Fibroblast of lung (primary cell): ENCODE measurements at regions not wholly inside any gene's neighbourhood (a gene's known extent, or its start where the extent isn't known, plus 50 kb on each side); places are given as distances from the start of the nearest gene placed in this dataset.
A peak's percentile ranks its signal among the peaks of the same experiment; 100 is the strongest.

Experiments used
- DNase-seq, 2 donors: peaks; one replicate each; pipeline versions ENCODE4 v3.0.0 to v3.0.0-alpha.2; 2010; ENCODE audit warnings: low read depth in 2 of 2
- H2AFZ ChIP-seq: 2 replicates; pipeline ENCODE4 v1.5.1; 2012; ENCODE audit warnings: low read length, control low read depth, inconsistent platforms
- H3K27ac ChIP-seq: 2 replicates; pipeline ENCODE4 v1.5.1; 2011; ENCODE audit warnings: low read length, control low read depth; ENCODE audit not compliant: insufficient read depth
- H3K27me3 ChIP-seq: 2 replicates; pipeline ENCODE4 v1.5.1; 2011; ENCODE audit warnings: mild to moderate bottlenecking, low read length; ENCODE audit not compliant: control insufficient read depth, insufficient read depth
- H3K36me3 ChIP-seq: 2 replicates; pipeline ENCODE4 v1.5.1; 2011; ENCODE audit warnings: low read length; ENCODE audit not compliant: control insufficient read depth, insufficient read depth
- H3K4me1 ChIP-seq: 2 replicates; pipeline ENCODE4 v1.5.1; 2011; ENCODE audit warnings: low read length; ENCODE audit not compliant: control insufficient read depth, insufficient read depth; ENCODE audit errors: extremely low read depth
- H3K4me2 ChIP-seq: 2 replicates; pipeline ENCODE4 v1.5.1; 2011; ENCODE audit warnings: low read length, control low read depth; ENCODE audit not compliant: insufficient read depth; ENCODE audit errors: extremely low read depth
- H3K4me3 ChIP-seq, 4 experiments: fragments of 200-600 bp in 1 of 4; sonication (generic) in 1 of 4; replicated peaks in 1 of 4; 2 replicates each; pipeline ENCODE4 v1.5.1; 2011 to 2016; ENCODE audit warnings: low read length in 4 of 4, low read depth in 3 of 4, mild to moderate bottlenecking in 3 of 4, control low read depth in 2 of 4, inconsistent platforms in 1 of 4, mixed read lengths in 1 of 4; ENCODE audit not compliant: insufficient read depth in 1 of 4; ENCODE audit errors: control extremely low read depth in 1 of 4
- H3K79me2 ChIP-seq: 2 replicates; pipeline ENCODE4 v1.5.1; 2012; ENCODE audit warnings: mild to moderate bottlenecking, low read length, inconsistent platforms; ENCODE audit not compliant: control insufficient read depth, insufficient read depth
- H3K9ac ChIP-seq: 2 replicates; pipeline ENCODE4 v1.5.1; 2011; ENCODE audit warnings: mild to moderate bottlenecking, low read length, control low read depth; ENCODE audit not compliant: insufficient read depth
- H3K9me3 ChIP-seq: 2 replicates; pipeline ENCODE4 v1.5.1; 2012; ENCODE audit warnings: low read depth, low read length; ENCODE audit not compliant: control insufficient read depth, insufficient read depth
- H4K20me1 ChIP-seq: 2 replicates; pipeline ENCODE4 v1.5.1; 2011; ENCODE audit warnings: low read length; ENCODE audit not compliant: control insufficient read depth, insufficient read depth; ENCODE audit errors: extremely low read depth
- CTCF ChIP-seq, 2 donors: IDR thresholded peaks in 1 of 2; conservative IDR thresholded peaks in 1 of 2; 1 replicate in 1 of 2; 2 replicates in 1 of 2; pipeline ENCODE4 v1.5.1; 2011 to 2012; ENCODE audit warnings: low read length in 2 of 2, control low read depth in 1 of 2, inconsistent platforms in 1 of 2, low read depth in 1 of 2, mild to moderate bottlenecking in 1 of 2
- EZH2 ChIP-seq: IDR thresholded peaks from 2 replicates; pipeline ENCODE4 v1.5.1; 2012; ENCODE audit warnings: low read length, control low read depth, mild to moderate bottlenecking; ENCODE audit errors: missing control alignments

GRCh38 chr20:48294196-48294595 lies 508.9 kb upstream of the SULF2 start:
- Histone ChIP-seq H3K9me3 (no peaks in the 10 kb centered on the region), H4K20me1 (no peaks in the 10 kb centered on the region), H3K27me3 (peaks cover 3% of the 10 kb centered on the region), H3K27ac (no peak overlapping the region), H3K79me2 (no peaks in the 10 kb centered on the region), H3K4me3 (no peak overlapping the region), H2AFZ (no peak overlapping the region), H3K36me3 (no peaks in the 10 kb centered on the region), H3K9ac (no peak overlapping the region), H3K4me2 (no peak overlapping the region), H3K4me1 (peaks cover 18% of the 10 kb centered on the region)
- no peak for TF ChIP-seq CTCF (conservative IDR thresholded peaks at IDR 0.05 in 1 of 2, IDR thresholded peaks at IDR 0.05 in 1 of 2; ENCODE audit: low read depth in 1 of 2, low read length in 2 of 2)
- TF ChIP-seq EZH2: no peak
- DNase-seq: peak; percentile 58 to 91

GRCh38 chr20:48293671-48294070 lies 508.4 kb upstream of the SULF2 start:
- Histone ChIP-seq H4K20me1 (no peaks in the 10 kb centered on the region), H3K9me3 (no peaks in the 10 kb centered on the region), H3K27me3 (peaks cover 3% of the 10 kb centered on the region), H3K4me2 (no peak overlapping the region), H2AFZ (no peak overlapping the region), H3K36me3 (no peaks in the 10 kb centered on the region), H3K4me3 (no peak overlapping the region), H3K4me1 (peaks cover 18% of the 10 kb centered on the region), H3K27ac (no peak overlapping the region), H3K9ac (no peak overlapping the region), H3K79me2 (no peaks in the 10 kb centered on the region)
- TF ChIP-seq EZH2: no peak
- TF ChIP-seq CTCF (conservative IDR thresholded peaks at IDR 0.05 in 1 of 2, IDR thresholded peaks at IDR 0.05 in 1 of 2; ENCODE audit: low read depth in 1 of 2, low read length in 2 of 2): no peak
- DNase-seq: no peak

- Histone ChIP-seq H3K27me3 (peaks cover 3% of the 10 kb centered on the region), H4K20me1 (no peaks in the 10 kb centered on the region), H3K4me3 (no peak overlapping the region), H3K27ac (no peak overlapping the region), H3K36me3 (no peaks in the 10 kb centered on the region), H3K4me1 (peaks cover 18% of the 10 kb centered on the region), H3K4me2 (no peak overlapping the region), H3K79me2 (no peaks in the 10 kb centered on the region), H2AFZ (no peak overlapping the region), H3K9me3 (no peaks in the 10 kb centered on the region), H3K9ac (no peak overlapping the region)
- TF ChIP-seq CTCF (conservative IDR thresholded peaks at IDR 0.05 in 1 of 2, IDR thresholded peaks at IDR 0.05 in 1 of 2; ENCODE audit: low read depth in 1 of 2, low read length in 2 of 2) (no peak), EZH2 (no peak)
- DNase-seq: peak in 1 of 2 donors; percentile 61
These were observed 507.5 kb upstream of the SULF2 start for GRCh38 chr20:48292806-48293205.
